ENCODE measurements at regions not wholly inside any gene's neighbourhood (a gene's known extent, or its start where the extent isn't known, plus 50 kb on each side); places are given as distances from the start of the nearest gene placed in this dataset.
A peak's percentile ranks its signal among the peaks of the same experiment; 100 is the strongest.

DNA sequence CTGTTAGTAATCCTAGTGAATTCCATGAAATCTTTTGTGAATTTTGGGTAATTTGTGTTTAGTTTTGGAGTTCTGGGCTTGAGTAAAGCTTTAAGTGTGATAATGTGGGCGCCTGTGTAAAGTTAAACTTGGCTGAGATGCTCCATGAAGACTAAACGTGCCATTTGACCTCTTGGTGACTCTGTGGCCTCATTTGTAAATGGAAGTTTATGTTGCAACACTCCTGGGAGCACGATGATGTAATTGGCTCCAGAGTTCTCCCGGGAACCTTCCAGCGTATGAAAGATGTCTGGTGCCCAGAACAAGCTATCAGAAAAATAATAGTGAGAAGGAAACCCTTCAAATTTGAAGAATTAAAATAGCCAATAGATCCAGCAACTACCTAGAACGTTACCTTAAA is 981.2 kb downstream of the TLE4 start:
- WGBS, 2 donors (ENCODE audit: low coverage in 1 of 2): 67 to 100% methylated on average over 1 to 4 of the region's 6 CpGs
- H3K4me3 ChIP-seq: no peak overlapping the region
- TF ChIP-seq POLR2AphosphoS5 (IDR thresholded peaks at IDR 0.05): peak; percentile 79
- TF ChIP-seq CTCF (IDR thresholded peaks at IDR 0.05): no peak
- no peak for TF ChIP-seq EP300 (IDR thresholded peaks at IDR 0.05)
- no peak for TF ChIP-seq POLR2A (IDR thresholded peaks at IDR 0.05)

GRCh38 chr9:80550181-80550580 is 978.4 kb downstream of the TLE4 start:
- TF ChIP-seq EP300 (IDR thresholded peaks at IDR 0.05) (no peak), POLR2AphosphoS5 (IDR thresholded peaks at IDR 0.05) (no peak), CTCF (IDR thresholded peaks at IDR 0.05) (no peak), POLR2A (IDR thresholded peaks at IDR 0.05) (no peak)
- Histone ChIP-seq H3K36me3 (no peaks in the 10 kb centered on the region), H3K4me1 (peaks cover 0 to 11% (median 0%) of the 10 kb centered on the region in 3 donors), H3K27me3 (no peaks in the 10 kb centered on the region), H3K4me3 (no peak overlapping the region), H3K27ac (no peak overlapping the region), H3K9me3 (no peaks in the 10 kb centered on the region)
- no peak for ATAC-seq

More for the DNA sequence above, 981.2 kb downstream of the TLE4 start:
- no peaks in the 10 kb centered on the region for H3K36me3 ChIP-seq
- H3K4me1 ChIP-seq: peaks cover 0 to 11% (median 0%) of the 10 kb centered on the region in 3 donors
- peak; percentile 53 for ATAC-seq
- H3K27ac ChIP-seq: no peak overlapping the region
- no peaks in the 10 kb centered on the region for H3K9me3 ChIP-seq
- H3K27me3 ChIP-seq: no peaks in the 10 kb centered on the region

DNA sequence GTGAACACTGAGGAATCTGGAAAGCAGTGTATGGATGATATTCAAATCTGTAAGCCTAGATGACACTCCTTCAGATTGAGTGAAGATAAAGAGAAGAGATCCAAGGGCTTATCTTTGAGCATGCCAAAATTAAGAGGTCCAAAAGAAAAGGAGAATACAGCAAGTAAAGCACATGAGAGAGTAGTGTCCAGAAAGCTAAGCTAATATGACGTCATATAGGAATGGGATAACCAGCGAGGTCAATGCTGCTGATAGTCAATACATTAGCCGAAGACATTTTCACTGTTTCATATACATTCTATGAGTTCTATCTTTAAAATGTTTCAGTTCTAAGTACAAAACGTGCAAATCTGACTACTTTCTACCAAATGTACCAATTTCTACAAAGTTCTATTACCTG is 975.8 kb downstream of the TLE4 start:
- no peaks in the 10 kb centered on the region for H3K27me3 ChIP-seq
- no peak for TF ChIP-seq EP300 (IDR thresholded peaks at IDR 0.05)
- no peak for TF ChIP-seq POLR2AphosphoS5 (IDR thresholded peaks at IDR 0.05)
- TF ChIP-seq CTCF (IDR thresholded peaks at IDR 0.05): no peak
- TF ChIP-seq POLR2A (IDR thresholded peaks at IDR 0.05): no peak
- 71 to 74% methylated on average over 4 of the region's 4 CpGs for WGBS, 2 donors (ENCODE audit: low coverage in 1 of 2)
- ATAC-seq: no peak
- peaks cover 0 to 5% (median 0%) of the 10 kb centered on the region in 3 donors for H3K9me3 ChIP-seq
- H3K4me1 ChIP-seq: no peaks in the 10 kb centered on the region
- no peak overlapping the region for H3K27ac ChIP-seq
- H3K36me3 ChIP-seq: no peaks in the 10 kb centered on the region
- H3K4me3 ChIP-seq: no peak overlapping the region

GRCh38 chr9:80540387-80540786 is 968.6 kb downstream of the TLE4 start:
- Histone ChIP-seq H3K4me1 (no peaks in the 10 kb centered on the region), H3K27me3 (no peaks in the 10 kb centered on the region), H3K27ac (no peak overlapping the region), H3K9me3 (peaks cover 0 to 5% (median 0%) of the 10 kb centered on the region in 3 donors), H3K36me3 (no peaks in the 10 kb centered on the region), H3K4me3 (no peak overlapping the region)
- no peak for ATAC-seq
- WGBS, 2 donors (ENCODE audit: low coverage in 1 of 2): 76 to 84% methylated on average over 4 of the region's 4 CpGs
- TF ChIP-seq EP300 (IDR thresholded peaks at IDR 0.05) (no peak), CTCF (IDR thresholded peaks at IDR 0.05) (no peak), POLR2A (IDR thresholded peaks at IDR 0.05) (no peak), POLR2AphosphoS5 (IDR thresholded peaks at IDR 0.05) (no peak)

GRCh38 chr9:80538976-80539375 is 967.2 kb downstream of the TLE4 start:
- no peak for ATAC-seq
- Histone ChIP-seq H3K27me3 (no peaks in the 10 kb centered on the region), H3K9me3 (no peaks in the 10 kb centered on the region), H3K4me1 (no peaks in the 10 kb centered on the region), H3K27ac (no peak overlapping the region), H3K36me3 (no peaks in the 10 kb centered on the region), H3K4me3 (no peak overlapping the region)
- TF ChIP-seq POLR2A (IDR thresholded peaks at IDR 0.05) (no peak), CTCF (IDR thresholded peaks at IDR 0.05) (no peak), POLR2AphosphoS5 (IDR thresholded peaks at IDR 0.05) (no peak), EP300 (IDR thresholded peaks at IDR 0.05) (no peak)
- WGBS, 2 donors (ENCODE audit: low coverage in 1 of 2): 64 to 100% methylated on average over 1 of the region's 1 CpG
